Activated naive CD8-positive, alpha-beta T cell (primary cell): ENCODE measurements at regions not wholly inside any gene's neighbourhood (a gene's known extent, or its start where the extent isn't known, plus 50 kb on each side); places are given as distances from the start of the nearest gene placed in this dataset.
"Not testable (repeated sequence)": the region's sequence is repeated elsewhere in the genome, so short reads cannot be mapped to it uniquely, and the experiment has no call there.

ENCODE experiments used
- H3K27ac Mint-ChIP-seq: one replicate; pipeline ENCODE4 v1.8.0; 2021; ENCODE audit warnings: mixed read lengths
- H3K27me3 Mint-ChIP-seq: one replicate; pipeline ENCODE4 v1.8.0; 2021; ENCODE audit warnings: mixed read lengths
- H3K36me3 Mint-ChIP-seq: one replicate; pipeline ENCODE4 v1.8.0; 2021; ENCODE audit warnings: mixed read lengths
- H3K4me1 Mint-ChIP-seq: one replicate; pipeline ENCODE4 v1.8.0; 2021; ENCODE audit warnings: low read depth, mixed read lengths
- H3K4me3 Mint-ChIP-seq: one replicate; pipeline ENCODE4 v1.8.0; 2021; ENCODE audit warnings: mild to moderate bottlenecking, mixed read lengths
- H3K9me3 Mint-ChIP-seq: one replicate; pipeline ENCODE4 v1.8.0; 2021; ENCODE audit warnings: low read depth, mixed read lengths

- H3K36me3 Mint-ChIP-seq: no peaks in the 10 kb centered on the region
- no peaks in the 10 kb centered on the region for H3K4me1 Mint-ChIP-seq
- H3K27ac Mint-ChIP-seq: no peak overlapping the region
- no peak overlapping the region for H3K4me3 Mint-ChIP-seq
- peaks cover 21% of the 10 kb centered on the region for H3K9me3 Mint-ChIP-seq
- H3K27me3 Mint-ChIP-seq: peaks cover 2% of the 10 kb centered on the region
These were observed 630.7 kb upstream of the AUTS2 start for GRCh38 chr7:68967598-68967997.

GRCh38 chr7:68969571-68969970 is 628.7 kb upstream of the AUTS2 start:
- no peaks in the 10 kb centered on the region for H3K36me3 Mint-ChIP-seq
- H3K27me3 Mint-ChIP-seq: peaks cover 2% of the 10 kb centered on the region
- peaks cover 18% of the 10 kb centered on the region for H3K9me3 Mint-ChIP-seq
- no peaks in the 10 kb centered on the region for H3K4me1 Mint-ChIP-seq
- no peak overlapping the region for H3K27ac Mint-ChIP-seq
- no peak overlapping the region for H3K4me3 Mint-ChIP-seq

- Mint-ChIP-seq H3K4me3 (no peak overlapping the region), H3K27me3 (peaks cover 2% of the 10 kb centered on the region), H3K36me3 (no peaks in the 10 kb centered on the region), H3K4me1 (no peaks in the 10 kb centered on the region), H3K27ac (no peak overlapping the region), H3K9me3 (peaks cover 10% of the 10 kb centered on the region)
These were observed 626.5 kb upstream of the AUTS2 start for GRCh38 chr7:68971634-68972340.

DNA sequence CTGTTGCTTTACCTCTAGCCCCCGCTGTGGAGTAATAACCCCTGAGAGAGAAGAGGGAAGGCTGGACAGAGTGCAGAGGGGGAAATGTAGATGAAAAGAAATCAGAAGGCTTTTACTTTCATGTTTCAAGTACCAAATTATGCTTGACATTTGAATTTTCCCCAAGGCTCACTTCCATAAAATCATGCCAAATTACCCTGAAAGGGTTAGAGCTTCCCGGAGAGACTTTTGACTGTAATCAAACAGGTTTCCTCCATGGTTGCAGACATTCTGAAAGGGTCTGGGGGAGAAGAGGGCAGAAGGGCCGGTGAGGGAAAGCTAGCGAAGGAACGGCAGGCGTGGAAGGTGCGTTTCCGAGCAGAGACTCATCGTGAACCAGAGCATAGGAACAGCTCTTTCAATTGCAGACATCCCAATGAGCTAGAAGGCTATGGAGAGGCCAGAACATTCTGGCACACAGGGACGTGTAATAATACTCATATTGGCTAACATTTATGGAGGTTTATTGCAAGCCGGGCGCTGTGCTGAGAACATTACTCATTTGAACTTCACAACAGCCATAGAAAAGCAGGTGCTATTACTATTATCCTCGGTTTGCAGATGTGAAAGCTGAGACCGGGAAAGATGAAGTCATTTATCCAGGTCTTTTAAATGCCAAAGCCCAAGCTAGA is 620.8 kb upstream of the AUTS2 start:
- no peaks in the 10 kb centered on the region for H3K27me3 Mint-ChIP-seq
- H3K36me3 Mint-ChIP-seq: no peaks in the 10 kb centered on the region
- H3K27ac Mint-ChIP-seq: no peak overlapping the region
- no peaks in the 10 kb centered on the region for H3K4me1 Mint-ChIP-seq
- H3K9me3 Mint-ChIP-seq: peaks cover 3% of the 10 kb centered on the region
- H3K4me3 Mint-ChIP-seq: no peak overlapping the region

GRCh38 chr7:68978710-68979109 is 619.6 kb upstream of the AUTS2 start:
- no peaks in the 10 kb centered on the region for H3K27me3 Mint-ChIP-seq
- peaks cover 3% of the 10 kb centered on the region for H3K9me3 Mint-ChIP-seq
- H3K4me3 Mint-ChIP-seq: no peak overlapping the region
- no peaks in the 10 kb centered on the region for H3K36me3 Mint-ChIP-seq
- no peaks in the 10 kb centered on the region for H3K4me1 Mint-ChIP-seq
- no peak overlapping the region for H3K27ac Mint-ChIP-seq

GRCh38 chr7:68980011-68980410 is 618.3 kb upstream of the AUTS2 start:
- H3K36me3 Mint-ChIP-seq: no peaks in the 10 kb centered on the region
- no peaks in the 10 kb centered on the region for H3K27me3 Mint-ChIP-seq
- H3K27ac Mint-ChIP-seq: no peak overlapping the region
- peaks cover 3% of the 10 kb centered on the region for H3K9me3 Mint-ChIP-seq
- no peaks in the 10 kb centered on the region for H3K4me1 Mint-ChIP-seq
- no peak overlapping the region for H3K4me3 Mint-ChIP-seq

DNA sequence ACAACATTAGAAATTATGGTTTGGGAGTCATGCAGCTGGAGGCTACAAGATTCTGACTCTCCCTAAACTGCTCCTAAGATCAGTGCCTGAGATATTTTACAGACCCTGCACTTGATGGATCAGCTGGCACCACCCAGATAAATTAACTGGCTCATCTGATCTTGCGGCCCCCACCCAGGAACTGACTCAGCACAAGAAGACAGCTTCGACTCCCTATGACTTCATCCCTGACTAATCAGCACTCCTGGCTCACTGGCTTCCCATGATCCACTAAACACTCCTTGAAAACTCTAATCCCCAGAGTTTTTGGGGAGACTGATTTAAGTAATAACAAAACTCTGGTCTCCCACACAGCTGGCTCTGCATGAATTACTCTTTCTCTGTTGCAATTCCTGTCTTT is 617.8 kb upstream of the AUTS2 start:
- H3K27me3 Mint-ChIP-seq, H3K4me1 Mint-ChIP-seq, H3K27ac Mint-ChIP-seq, H3K4me3 Mint-ChIP-seq, H3K9me3 Mint-ChIP-seq, H3K36me3 Mint-ChIP-seq: not testable (repeated sequence)

DNA sequence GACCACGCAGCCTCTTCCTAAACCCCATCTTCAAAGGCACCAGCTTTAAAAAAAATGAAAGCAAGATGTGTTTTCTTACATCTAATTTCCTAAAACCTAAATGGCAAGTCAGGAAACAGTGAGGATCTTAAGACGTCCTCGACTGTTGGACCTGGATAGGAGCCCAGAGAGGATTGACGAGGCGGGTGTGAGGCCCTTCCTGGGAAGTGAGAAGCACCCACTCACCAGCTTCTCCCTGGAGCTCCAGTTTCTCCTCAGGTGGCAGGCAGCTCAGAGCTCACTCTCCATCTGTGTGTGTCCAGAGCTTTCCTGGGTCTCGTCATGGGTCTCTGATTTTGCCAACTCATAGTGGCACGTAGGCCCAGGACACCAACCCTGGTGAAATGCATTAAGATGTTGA is 614.0 kb upstream of the AUTS2 start:
- H3K27me3 Mint-ChIP-seq: no peaks in the 10 kb centered on the region
- H3K27ac Mint-ChIP-seq: no peak overlapping the region
- H3K36me3 Mint-ChIP-seq: no peaks in the 10 kb centered on the region
- no peak overlapping the region for H3K4me3 Mint-ChIP-seq
- H3K4me1 Mint-ChIP-seq: no peaks in the 10 kb centered on the region
- H3K9me3 Mint-ChIP-seq: peaks cover 15% of the 10 kb centered on the region

DNA sequence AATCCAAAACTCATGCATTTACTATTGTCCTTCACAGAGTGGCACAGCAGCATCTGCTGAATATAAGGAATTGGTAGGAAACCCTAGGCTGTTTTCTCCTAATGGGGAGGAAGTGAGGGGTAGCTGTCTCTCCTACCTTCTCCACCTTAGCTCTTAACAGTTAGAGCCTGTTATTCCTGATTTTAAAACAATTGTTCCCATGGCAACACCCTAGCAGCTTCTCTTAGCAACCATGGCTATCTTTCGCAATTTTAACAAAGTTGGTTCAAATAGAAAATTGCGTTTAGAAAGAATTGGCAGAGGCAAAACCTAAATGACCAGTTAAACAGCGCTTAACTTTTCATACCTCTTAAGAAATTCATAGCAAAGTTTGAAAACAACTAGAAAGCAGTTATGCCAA is 603.4 kb upstream of the AUTS2 start:
- no peak overlapping the region for H3K27ac Mint-ChIP-seq
- peaks cover 6% of the 10 kb centered on the region for H3K9me3 Mint-ChIP-seq
- H3K4me3 Mint-ChIP-seq: no peak overlapping the region

DNA sequence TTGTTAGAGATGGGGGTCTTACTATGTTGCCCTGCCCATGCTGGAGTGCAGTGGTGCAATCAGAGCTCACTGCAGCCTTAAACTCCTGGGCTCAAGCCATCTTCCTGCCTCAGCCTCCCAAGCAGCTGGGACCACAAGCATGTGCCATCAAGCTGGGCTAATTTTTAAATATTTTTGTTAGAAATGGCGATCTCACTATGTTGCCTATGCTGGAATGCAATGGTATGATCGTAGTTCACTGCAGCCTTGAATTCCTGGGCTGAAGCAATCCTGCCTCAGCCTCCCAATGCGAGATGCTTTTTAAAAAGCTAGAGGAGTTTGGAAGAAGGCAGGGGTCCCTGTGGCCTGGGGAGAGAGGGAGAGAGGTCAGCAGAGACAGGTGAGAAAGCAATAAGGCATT is 600.1 kb upstream of the AUTS2 start:
- no peaks in the 10 kb centered on the region for H3K4me1 Mint-ChIP-seq
- H3K27ac Mint-ChIP-seq: no peak overlapping the region
- no peaks in the 10 kb centered on the region for H3K27me3 Mint-ChIP-seq
- H3K36me3 Mint-ChIP-seq: peaks cover 4% of the 10 kb centered on the region
- no peak overlapping the region for H3K4me3 Mint-ChIP-seq
- peaks cover 26% of the 10 kb centered on the region for H3K9me3 Mint-ChIP-seq

More for the DNA sequence above, 603.4 kb upstream of the AUTS2 start:
- Mint-ChIP-seq H3K4me1 (no peaks in the 10 kb centered on the region), H3K36me3 (no peaks in the 10 kb centered on the region), H3K27me3 (no peaks in the 10 kb centered on the region)

DNA sequence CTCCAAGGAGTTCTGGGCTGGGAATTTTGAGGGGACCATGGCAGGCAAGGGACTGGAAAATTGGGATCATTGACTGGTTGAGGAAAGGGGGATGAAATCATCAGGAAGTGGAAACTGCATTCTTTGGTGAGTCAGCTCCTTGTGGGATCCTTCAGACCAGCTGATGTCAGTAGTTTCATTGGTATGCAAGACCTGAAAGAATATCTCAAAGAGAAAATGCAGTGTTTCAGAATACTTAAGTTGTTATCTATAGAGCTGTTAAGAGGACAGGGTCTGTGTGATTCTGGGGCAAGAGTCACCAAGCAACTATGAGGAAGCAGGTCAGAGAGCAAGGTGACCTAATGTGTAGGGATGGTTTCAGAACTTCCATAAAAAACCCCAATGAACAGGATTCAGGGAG is 595.9 kb upstream of the AUTS2 start:
- H3K4me1 Mint-ChIP-seq: no peaks in the 10 kb centered on the region
- H3K27me3 Mint-ChIP-seq: no peaks in the 10 kb centered on the region
- peaks cover 4% of the 10 kb centered on the region for H3K36me3 Mint-ChIP-seq
- H3K27ac Mint-ChIP-seq: no peak overlapping the region
- H3K9me3 Mint-ChIP-seq: peaks cover 31% of the 10 kb centered on the region
- H3K4me3 Mint-ChIP-seq: no peak overlapping the region

DNA sequence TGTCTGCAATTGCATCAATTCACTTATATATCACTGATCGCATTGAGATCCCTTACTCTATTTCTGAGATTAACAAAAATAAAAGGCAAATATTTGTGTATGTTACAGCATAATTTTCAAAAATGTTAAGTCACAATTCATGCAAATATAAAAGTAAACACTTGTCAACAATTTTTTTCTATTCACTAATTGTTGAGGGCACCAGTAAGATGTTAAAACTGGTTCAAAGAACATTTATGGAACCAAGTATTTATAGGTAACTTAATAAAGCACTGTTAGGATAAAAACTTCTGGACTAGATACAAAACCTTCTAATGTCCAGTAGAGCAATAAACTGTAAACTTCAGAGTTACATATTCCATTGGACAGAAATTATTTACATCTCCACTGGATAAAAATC is 586.1 kb upstream of the AUTS2 start:
- H3K9me3 Mint-ChIP-seq: peaks cover 11% of the 10 kb centered on the region
- H3K4me3 Mint-ChIP-seq: no peak overlapping the region
- H3K27me3 Mint-ChIP-seq: no peaks in the 10 kb centered on the region
- H3K27ac Mint-ChIP-seq: no peak overlapping the region
- H3K4me1 Mint-ChIP-seq: no peaks in the 10 kb centered on the region
- no peaks in the 10 kb centered on the region for H3K36me3 Mint-ChIP-seq

GRCh38 chr7:69017208-69017607 is 581.1 kb upstream of the AUTS2 start:
- H3K36me3 Mint-ChIP-seq: no peaks in the 10 kb centered on the region
- H3K27ac Mint-ChIP-seq: no peak overlapping the region
- no peaks in the 10 kb centered on the region for H3K4me1 Mint-ChIP-seq
- H3K4me3 Mint-ChIP-seq: no peak overlapping the region
- peaks cover 23% of the 10 kb centered on the region for H3K9me3 Mint-ChIP-seq
- no peaks in the 10 kb centered on the region for H3K27me3 Mint-ChIP-seq

- peaks cover 23% of the 10 kb centered on the region for H3K9me3 Mint-ChIP-seq
- no peaks in the 10 kb centered on the region for H3K36me3 Mint-ChIP-seq
- no peak overlapping the region for H3K27ac Mint-ChIP-seq
- no peaks in the 10 kb centered on the region for H3K27me3 Mint-ChIP-seq
- H3K4me1 Mint-ChIP-seq: no peaks in the 10 kb centered on the region
- H3K4me3 Mint-ChIP-seq: no peak overlapping the region
These were observed 580.1 kb upstream of the AUTS2 start for GRCh38 chr7:69018200-69018599.

- H3K4me1 Mint-ChIP-seq: no peaks in the 10 kb centered on the region
- H3K4me3 Mint-ChIP-seq: no peak overlapping the region
- H3K9me3 Mint-ChIP-seq: peaks cover 21% of the 10 kb centered on the region
- H3K27ac Mint-ChIP-seq: no peak overlapping the region
- no peaks in the 10 kb centered on the region for H3K36me3 Mint-ChIP-seq
- H3K27me3 Mint-ChIP-seq: no peaks in the 10 kb centered on the region
These were observed 578.8 kb upstream of the AUTS2 start for GRCh38 chr7:69019437-69019836.

- Mint-ChIP-seq H3K27me3 (no peaks in the 10 kb centered on the region), H3K27ac (no peak overlapping the region), H3K4me3 (no peak overlapping the region), H3K36me3 (no peaks in the 10 kb centered on the region), H3K4me1 (no peaks in the 10 kb centered on the region), H3K9me3 (peaks cover 19% of the 10 kb centered on the region)
These were observed 577.7 kb upstream of the AUTS2 start for GRCh38 chr7:69020536-69020935.
